ENCODE measurements at regions not wholly inside any gene's neighbourhood (a gene's known extent, or its start where the extent isn't known, plus 50 kb on each side); places are given as distances from the start of the nearest gene placed in this dataset.

- Histone ChIP-seq H3K4me1 (no peaks in the 10 kb centered on the region), H3K36me3 (ENCODE audit: control insufficient read depth, insufficient read depth, low read length) (no peaks in the 10 kb centered on the region), H3K27me3 (replicated peaks; ENCODE audit: control insufficient read depth, insufficient read depth, low read length) (no peaks in the 10 kb centered on the region), H3K9me3 (no peaks in the 10 kb centered on the region), H3K4me3 (ENCODE audit: low read depth, low read length) (no peak overlapping the region)
- DNase-seq, result no peak
- Mint-ChIP-seq H3K9me3 (ENCODE audit: unreplicated experiment) (no peaks in the 10 kb centered on the region), H3K27ac (ENCODE audit: unreplicated experiment) (no peak overlapping the region), H3K4me1 (ENCODE audit: low read depth, unreplicated experiment) (peaks cover 12% of the 10 kb centered on the region), H3K36me3 (ENCODE audit: insufficient read depth, unreplicated experiment) (no peaks in the 10 kb centered on the region), H3K4me3 (ENCODE audit: unreplicated experiment) (no peak overlapping the region), H3K27me3 (ENCODE audit: insufficient read depth, unreplicated experiment) (no peaks in the 10 kb centered on the region)
- intact Hi-C loops (cut with micrococcal nuclease; ENCODE audit: unreplicated experiment), result no loop called here
- ChIA-PET POLR2A (no interaction called here), CTCF (no interaction called here)
- no peak for TF ChIP-seq CTCF (IDR thresholded peaks at IDR 0.05; ENCODE audit: insufficient read depth in 1 of 2, low read depth in 1 of 2, low read length in 1 of 2, severe bottlenecking in 1 of 2, unreplicated experiment in 1 of 2)
- BruUV-seq (replicated peaks), result no TSS peak
Measured at GRCh38 chr1:67983867-67984266, 66.6 kb downstream of the DIRAS3 start.

DNA sequence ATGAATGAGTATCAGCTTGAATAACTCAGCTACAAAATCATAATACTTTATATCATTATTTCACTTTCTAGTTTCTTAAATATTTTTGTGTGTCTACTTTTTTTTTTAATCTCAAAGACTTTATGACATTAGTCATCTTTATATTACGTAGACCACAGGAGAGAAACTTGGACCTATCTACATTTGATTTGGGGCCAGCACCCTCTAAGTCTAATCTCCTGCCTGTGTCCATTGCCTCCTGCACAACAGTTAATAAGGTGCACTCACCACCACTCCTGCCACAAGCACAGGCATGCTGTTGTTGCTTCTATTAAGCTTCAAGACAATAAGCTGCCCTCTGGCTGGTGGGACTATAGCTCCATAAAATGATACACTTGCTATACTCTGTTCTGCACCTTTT lies 70.4 kb downstream of the DIRAS3 start:
- no peaks in the 10 kb centered on the region for H3K36me3 Mint-ChIP-seq (ENCODE audit: insufficient read depth, unreplicated experiment)
- DNase-seq, result no peak
- no TSS peak for BruUV-seq (replicated peaks)
- H3K4me3 ChIP-seq (ENCODE audit: low read depth, low read length), result no peak overlapping the region
- ChIA-PET CTCF (no interaction called here), POLR2A (no interaction called here)
- no peaks in the 10 kb centered on the region for H3K4me1 ChIP-seq
- no peaks in the 10 kb centered on the region for H3K9me3 Mint-ChIP-seq (ENCODE audit: unreplicated experiment)
- intact Hi-C loops (cut with micrococcal nuclease; ENCODE audit: unreplicated experiment), result no loop called here
- H3K4me1 Mint-ChIP-seq (ENCODE audit: low read depth, unreplicated experiment), result peaks cover 12% of the 10 kb centered on the region
- H3K27me3 ChIP-seq (replicated peaks; ENCODE audit: control insufficient read depth, insufficient read depth, low read length), result no peaks in the 10 kb centered on the region
- no peak for TF ChIP-seq CTCF (IDR thresholded peaks at IDR 0.05; ENCODE audit: insufficient read depth in 1 of 2, low read depth in 1 of 2, low read length in 1 of 2, severe bottlenecking in 1 of 2, unreplicated experiment in 1 of 2)
- no peak overlapping the region for H3K27ac Mint-ChIP-seq (ENCODE audit: unreplicated experiment)
- H3K36me3 ChIP-seq (ENCODE audit: control insufficient read depth, insufficient read depth, low read length), result no peaks in the 10 kb centered on the region
- no peaks in the 10 kb centered on the region for H3K27me3 Mint-ChIP-seq (ENCODE audit: insufficient read depth, unreplicated experiment)
- no peaks in the 10 kb centered on the region for H3K9me3 ChIP-seq
- H3K4me3 Mint-ChIP-seq (ENCODE audit: unreplicated experiment), result no peak overlapping the region

- no peaks in the 10 kb centered on the region for H3K4me1 ChIP-seq
- no peak for TF ChIP-seq CTCF (IDR thresholded peaks at IDR 0.05; ENCODE audit: insufficient read depth in 1 of 2, low read depth in 1 of 2, low read length in 1 of 2, severe bottlenecking in 1 of 2, unreplicated experiment in 1 of 2)
- BruUV-seq (replicated peaks), result no TSS peak
- no peaks in the 10 kb centered on the region for H3K36me3 ChIP-seq (ENCODE audit: control insufficient read depth, insufficient read depth, low read length)
- Mint-ChIP-seq H3K4me3 (ENCODE audit: unreplicated experiment) (no peak overlapping the region), H3K27ac (ENCODE audit: unreplicated experiment) (no peak overlapping the region), H3K9me3 (ENCODE audit: unreplicated experiment) (no peaks in the 10 kb centered on the region), H3K36me3 (ENCODE audit: insufficient read depth, unreplicated experiment) (no peaks in the 10 kb centered on the region), H3K4me1 (ENCODE audit: low read depth, unreplicated experiment) (peaks cover 12% of the 10 kb centered on the region), H3K27me3 (ENCODE audit: insufficient read depth, unreplicated experiment) (no peaks in the 10 kb centered on the region)
- DNase-seq, result no peak
- ChIA-PET CTCF (no interaction called here), POLR2A (no interaction called here)
- no peaks in the 10 kb centered on the region for H3K27me3 ChIP-seq (replicated peaks; ENCODE audit: control insufficient read depth, insufficient read depth, low read length)
- H3K4me3 ChIP-seq (ENCODE audit: low read depth, low read length), result no peak overlapping the region
- H3K9me3 ChIP-seq, result no peaks in the 10 kb centered on the region
- intact Hi-C loops (cut with micrococcal nuclease; ENCODE audit: unreplicated experiment), result no loop called here
Measured at GRCh38 chr1:67979532-67979931, 70.9 kb downstream of the DIRAS3 start.
